Stimulated activated CD4-positive, alpha-beta T cell treated with anti-CD3 and anti-CD28 coated beads, Interleukin-15, amount 100 ng/mL, for 24 hours (primary cell): ENCODE measurements at regions not wholly inside any gene's neighbourhood (a gene's known extent, or its start where the extent isn't known, plus 50 kb on each side); places are given as distances from the start of the nearest gene placed in this dataset.
"Not testable (repeated sequence)": the region's sequence is repeated elsewhere in the genome, so short reads cannot be mapped to it uniquely, and the experiment has no call there.

Source experiments
- DNase-seq: peaks from one replicate; pipeline ENCODE4 v3.0.0-alpha.2; 2020

- DNase-seq: no peak
These were observed 54.3 kb upstream of the CIT start for GRCh38 chr12:119931402-119931801.

- no peak for DNase-seq
These were observed 55.8 kb upstream of the CIT start for GRCh38 chr12:119932921-119933320.

GRCh38 chr12:119934780-119935179 lies 54.3 kb upstream of the BICDL1 start:
- DNase-seq: not testable (repeated sequence)

GRCh38 chr12:119936705-119937311 lies 52.2 kb upstream of the BICDL1 start:
- DNase-seq: no peak

- DNase-seq: peak; percentile 73
These were observed 50.9 kb upstream of the BICDL1 start for GRCh38 chr12:119938049-119938667.
